ENCODE measurements at regions not wholly inside any gene's neighbourhood (a gene's known extent, or its start where the extent isn't known, plus 50 kb on each side); places are given as distances from the start of the nearest gene placed in this dataset.
"Not testable (repeated sequence)": the region's sequence is repeated elsewhere in the genome, so short reads cannot be mapped to it uniquely, and the experiment has no call there.

DNA sequence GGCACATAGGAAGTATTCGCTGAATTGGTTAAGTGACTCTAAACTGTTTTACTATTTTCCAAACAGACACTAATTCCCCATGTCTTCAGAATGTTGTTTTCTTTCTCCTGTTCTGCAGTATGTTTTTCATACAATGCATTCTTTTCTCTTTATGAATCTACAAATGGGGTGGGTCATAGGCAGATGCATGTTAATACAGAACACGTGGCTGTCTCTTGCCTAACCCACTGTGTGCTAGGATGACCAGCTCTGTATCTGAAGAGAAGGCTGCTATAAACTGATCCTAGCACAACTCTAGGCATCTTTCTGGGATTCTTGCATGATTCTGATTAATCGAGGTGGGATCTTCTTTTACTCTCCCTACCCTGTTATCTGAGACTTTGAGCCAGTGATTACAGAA is 826.0 kb downstream of the PLCL1 start:
- no peak for DNase-seq
- no peaks in the 10 kb centered on the region for H3K9me3 Mint-ChIP-seq
- H3K27ac Mint-ChIP-seq: no peak overlapping the region
- H3K4me3 Mint-ChIP-seq: no peak overlapping the region
- H3K36me3 Mint-ChIP-seq: no peaks in the 10 kb centered on the region
- H3K4me1 Mint-ChIP-seq: no peaks in the 10 kb centered on the region
- CTCF ChIA-PET: no interaction called here
- no peaks in the 10 kb centered on the region for H3K27me3 Mint-ChIP-seq

DNA sequence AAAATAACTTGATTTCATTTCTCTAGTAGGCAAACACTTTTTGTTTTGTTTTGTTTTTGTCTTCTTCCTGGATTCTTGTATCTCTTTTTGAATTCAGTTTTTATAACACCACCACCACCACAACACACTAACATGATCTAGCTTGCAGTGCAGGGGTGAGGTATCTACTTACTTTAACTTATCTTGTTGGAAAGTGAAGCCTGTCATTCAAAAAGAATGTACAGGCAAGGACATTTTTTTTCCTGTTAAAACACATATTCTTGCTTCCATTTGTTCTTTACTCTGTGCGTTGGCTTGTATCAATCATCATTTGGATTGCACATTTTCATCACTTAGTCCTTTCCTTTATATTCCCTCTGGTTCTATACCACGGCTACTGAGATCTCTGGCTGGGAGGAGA is 824.2 kb downstream of the PLCL1 start:
- no peak overlapping the region for H3K27ac Mint-ChIP-seq
- no peak for DNase-seq
- no peaks in the 10 kb centered on the region for H3K9me3 Mint-ChIP-seq
- CTCF ChIA-PET: no interaction called here
- H3K4me3 Mint-ChIP-seq: no peak overlapping the region
- H3K27me3 Mint-ChIP-seq: no peaks in the 10 kb centered on the region
- no peaks in the 10 kb centered on the region for H3K36me3 Mint-ChIP-seq
- H3K4me1 Mint-ChIP-seq: no peaks in the 10 kb centered on the region

DNA sequence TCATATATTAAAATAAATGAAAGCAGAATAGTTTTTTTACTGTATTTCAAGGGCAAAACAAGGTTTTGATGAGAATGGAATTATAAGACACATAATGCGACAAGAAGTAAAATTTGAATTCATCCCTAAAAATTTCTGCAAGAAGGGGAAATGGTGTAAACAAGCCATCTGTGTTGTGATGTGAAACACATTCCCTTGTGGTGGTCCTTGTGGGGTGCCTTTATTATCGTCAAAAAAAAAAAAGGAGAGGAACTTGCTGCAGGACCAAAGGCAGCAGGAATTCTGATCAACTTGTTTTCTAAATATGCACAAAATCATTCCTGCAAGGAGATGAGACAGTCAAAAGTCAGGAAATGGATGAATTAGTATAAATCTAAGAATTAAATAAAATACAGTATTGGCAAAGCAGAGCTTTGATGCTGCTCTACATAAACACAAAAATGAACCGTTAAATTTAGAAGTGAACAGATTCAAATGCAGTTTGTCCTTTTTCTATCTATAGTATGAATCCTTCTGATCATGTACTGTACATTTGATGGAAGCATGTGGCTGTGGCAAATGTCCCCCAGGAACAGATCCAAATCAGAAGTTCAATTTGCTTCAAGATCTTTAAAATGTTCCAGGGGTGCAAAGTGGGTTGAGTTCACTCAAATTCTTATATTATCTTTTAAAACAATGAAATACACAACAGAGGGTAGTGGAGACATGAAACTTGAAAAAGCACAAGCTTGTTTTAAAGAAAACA is 818.8 kb downstream of the PLCL1 start:
- CTCF ChIA-PET: no interaction called here
- Mint-ChIP-seq H3K9me3 (no peaks in the 10 kb centered on the region), H3K27me3 (no peaks in the 10 kb centered on the region), H3K4me1 (no peaks in the 10 kb centered on the region), H3K36me3 (no peaks in the 10 kb centered on the region), H3K4me3 (no peak overlapping the region), H3K27ac (no peak overlapping the region)
- no peak for DNase-seq

- Mint-ChIP-seq H3K4me3 (no peak overlapping the region), H3K27ac (no peak overlapping the region), H3K9me3 (no peaks in the 10 kb centered on the region), H3K36me3 (no peaks in the 10 kb centered on the region), H3K4me1 (peaks cover 4% of the 10 kb centered on the region), H3K27me3 (no peaks in the 10 kb centered on the region)
- DNase-seq: no peak
- CTCF ChIA-PET: no interaction called here
Observed at GRCh38 chr2:198615972-198616371, 811.6 kb downstream of the PLCL1 start.

DNA sequence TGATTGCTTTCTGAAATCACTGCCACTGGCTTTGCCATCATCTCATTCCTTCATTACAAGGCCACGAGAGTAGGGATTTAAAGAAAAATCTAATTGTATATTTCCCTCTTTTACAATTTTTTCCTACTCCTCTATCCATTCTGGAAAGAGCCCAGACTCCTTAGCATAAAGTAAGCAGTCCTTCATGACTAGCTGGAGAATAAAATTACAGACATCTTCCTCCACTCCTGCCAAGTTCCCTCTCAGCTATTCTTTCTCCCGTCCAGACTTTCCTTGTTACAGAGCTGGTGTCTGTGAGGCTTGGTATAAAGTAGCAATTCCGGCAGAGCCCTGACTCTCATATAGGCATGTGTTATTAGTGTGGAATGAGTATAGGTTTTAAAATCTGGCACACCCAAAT is 806.8 kb downstream of the PLCL1 start:
- Mint-ChIP-seq H3K27ac (no peak overlapping the region), H3K4me1 (peaks cover 3% of the 10 kb centered on the region), H3K4me3 (no peak overlapping the region), H3K27me3 (no peaks in the 10 kb centered on the region), H3K36me3 (no peaks in the 10 kb centered on the region), H3K9me3 (no peaks in the 10 kb centered on the region)
- CTCF ChIA-PET: no interaction called here
- no peak for DNase-seq

GRCh38 chr2:198604599-198604998 is 800.2 kb downstream of the PLCL1 start:
- CTCF ChIA-PET: no interaction called here

DNA sequence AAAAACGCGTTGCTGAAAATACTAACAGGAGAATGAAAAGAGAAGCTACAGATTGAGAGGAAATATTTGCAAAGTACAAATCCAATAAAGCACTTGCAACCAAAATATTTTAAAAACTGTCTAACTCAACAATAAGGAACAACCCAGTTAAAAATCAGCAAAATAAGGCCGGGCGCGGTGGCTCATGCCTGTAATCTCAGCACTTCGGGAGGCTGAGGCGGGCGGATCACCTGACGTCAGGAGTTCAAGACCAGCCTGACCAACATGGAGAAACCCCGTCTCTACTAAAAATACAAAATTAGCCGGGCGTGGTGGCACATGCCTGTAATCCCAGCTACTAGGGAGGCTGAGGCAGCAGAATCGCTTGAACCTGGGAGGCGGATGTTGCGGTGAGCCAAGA is 798.6 kb downstream of the PLCL1 start:
- CTCF ChIA-PET, H3K4me3 Mint-ChIP-seq, DNase-seq, H3K9me3 Mint-ChIP-seq, H3K27me3 Mint-ChIP-seq, H3K36me3 Mint-ChIP-seq, H3K27ac Mint-ChIP-seq, H3K4me1 Mint-ChIP-seq: not testable (repeated sequence)

More at GRCh38 chr2:198604599-198604998, 800.2 kb downstream of the PLCL1 start:
- no peak for DNase-seq
- Mint-ChIP-seq H3K36me3 (no peaks in the 10 kb centered on the region), H3K27ac (no peak overlapping the region), H3K4me1 (no peaks in the 10 kb centered on the region), H3K27me3 (no peaks in the 10 kb centered on the region), H3K9me3 (no peaks in the 10 kb centered on the region), H3K4me3 (no peak overlapping the region)

- Mint-ChIP-seq H3K4me3 (no peak overlapping the region), H3K4me1 (no peaks in the 10 kb centered on the region), H3K36me3 (no peaks in the 10 kb centered on the region), H3K27ac (no peak overlapping the region), H3K27me3 (no peaks in the 10 kb centered on the region), H3K9me3 (no peaks in the 10 kb centered on the region)
- CTCF ChIA-PET: no interaction called here
- DNase-seq: no peak
Observed at GRCh38 chr2:198597648-198598047, 793.3 kb downstream of the PLCL1 start.

DNA sequence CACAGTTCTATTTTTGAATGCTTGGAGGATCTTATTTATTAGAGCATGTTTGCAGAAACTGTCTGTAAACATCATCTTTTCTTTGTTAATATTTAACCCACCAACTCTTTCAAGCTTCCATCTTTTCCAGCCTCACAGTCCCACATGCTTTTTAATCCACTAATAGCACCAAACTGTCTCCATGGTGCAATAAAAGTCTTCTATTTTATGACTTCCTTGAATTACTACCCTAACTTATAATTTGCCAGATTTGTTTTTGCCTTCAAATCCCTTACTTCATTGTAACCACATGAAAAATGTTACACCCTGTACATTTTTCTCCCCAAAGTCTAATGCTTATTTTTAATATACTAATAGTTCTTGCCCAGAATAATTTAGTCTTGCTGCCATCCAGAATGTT is 792.6 kb downstream of the PLCL1 start:
- DNase-seq: no peak
- no peaks in the 10 kb centered on the region for H3K9me3 Mint-ChIP-seq
- no peak overlapping the region for H3K27ac Mint-ChIP-seq
- no peak overlapping the region for H3K4me3 Mint-ChIP-seq
- H3K36me3 Mint-ChIP-seq: no peaks in the 10 kb centered on the region
- no peaks in the 10 kb centered on the region for H3K27me3 Mint-ChIP-seq
- H3K4me1 Mint-ChIP-seq: no peaks in the 10 kb centered on the region
- CTCF ChIA-PET: no interaction called here

DNA sequence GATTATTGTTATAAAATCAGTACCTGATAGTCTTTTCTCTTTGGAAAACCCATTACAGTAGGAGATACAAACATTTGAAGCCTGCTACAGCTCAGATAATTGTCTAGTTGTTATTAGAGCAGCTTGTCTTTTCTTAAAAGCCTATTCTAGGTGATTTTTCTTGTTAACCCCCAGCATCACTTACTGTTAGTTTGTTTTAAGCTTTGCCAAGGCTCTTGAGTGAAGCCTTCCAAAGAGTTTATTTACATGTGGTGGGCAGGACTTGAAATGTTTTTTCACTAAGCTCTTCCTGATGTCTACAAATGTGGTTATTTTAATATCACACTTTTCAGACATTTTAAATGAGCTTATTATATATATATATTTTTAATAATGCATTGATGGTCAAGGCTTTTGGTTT is 791.3 kb downstream of the PLCL1 start:
- Mint-ChIP-seq H3K27me3 (no peaks in the 10 kb centered on the region), H3K36me3 (no peaks in the 10 kb centered on the region), H3K4me1 (no peaks in the 10 kb centered on the region), H3K27ac (no peak overlapping the region), H3K4me3 (no peak overlapping the region), H3K9me3 (no peaks in the 10 kb centered on the region)
- no peak for DNase-seq
- CTCF ChIA-PET: no interaction called here

DNA sequence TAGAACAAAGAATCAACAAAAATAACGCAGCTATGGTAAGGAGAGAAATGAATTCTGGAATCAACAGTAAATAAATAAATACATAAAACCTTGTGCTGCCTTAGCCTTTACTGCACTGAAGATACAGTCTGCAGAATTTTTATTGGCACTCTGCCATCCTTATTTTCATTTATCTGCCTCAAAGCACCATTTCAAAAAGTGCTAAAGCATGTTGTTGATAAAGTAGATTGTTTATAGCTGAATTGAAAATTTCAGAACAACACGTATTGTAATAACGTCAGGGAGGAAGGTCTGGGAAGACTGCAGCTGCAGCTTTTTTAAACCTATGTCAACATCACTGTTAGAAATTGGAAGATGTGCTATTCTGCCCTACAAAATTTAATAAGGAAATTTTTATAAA is 787.2 kb downstream of the PLCL1 start:
- Mint-ChIP-seq H3K9me3 (no peaks in the 10 kb centered on the region), H3K4me3 (no peak overlapping the region), H3K36me3 (no peaks in the 10 kb centered on the region), H3K4me1 (no peaks in the 10 kb centered on the region), H3K27me3 (no peaks in the 10 kb centered on the region), H3K27ac (no peak overlapping the region)
- CTCF ChIA-PET: no interaction called here
- no peak for DNase-seq

DNA sequence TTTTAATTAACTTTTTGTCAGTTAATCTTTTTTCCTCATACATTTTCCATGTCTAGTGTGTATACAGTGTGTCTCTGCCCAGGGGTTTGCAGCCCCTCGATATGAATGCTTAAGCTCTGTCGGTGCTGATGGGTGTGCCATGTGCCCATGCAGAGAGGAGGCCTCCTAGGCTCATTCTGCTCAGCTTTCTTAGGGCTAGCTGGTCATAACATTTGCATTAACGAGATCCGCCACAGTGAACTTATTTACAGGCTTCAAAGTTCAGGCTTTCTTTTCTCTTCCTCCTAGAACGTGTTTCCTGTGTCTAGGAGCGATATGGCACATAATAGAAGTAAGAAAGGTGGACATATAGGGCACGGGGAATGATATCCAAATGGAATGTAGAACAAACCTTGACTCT is 783.3 kb downstream of the PLCL1 start:
- no peaks in the 10 kb centered on the region for H3K4me1 Mint-ChIP-seq
- no peak for DNase-seq
- no peak overlapping the region for H3K4me3 Mint-ChIP-seq
- CTCF ChIA-PET: no interaction called here
- H3K9me3 Mint-ChIP-seq: no peaks in the 10 kb centered on the region
- no peak overlapping the region for H3K27ac Mint-ChIP-seq
- H3K36me3 Mint-ChIP-seq: no peaks in the 10 kb centered on the region
- no peaks in the 10 kb centered on the region for H3K27me3 Mint-ChIP-seq

GRCh38 chr2:198587240-198587639 is 782.8 kb downstream of the PLCL1 start:
- CTCF ChIA-PET: no interaction called here
- Mint-ChIP-seq H3K9me3 (no peaks in the 10 kb centered on the region), H3K36me3 (no peaks in the 10 kb centered on the region), H3K4me3 (no peak overlapping the region), H3K27ac (no peak overlapping the region), H3K27me3 (no peaks in the 10 kb centered on the region), H3K4me1 (no peaks in the 10 kb centered on the region)
- no peak for DNase-seq

DNA sequence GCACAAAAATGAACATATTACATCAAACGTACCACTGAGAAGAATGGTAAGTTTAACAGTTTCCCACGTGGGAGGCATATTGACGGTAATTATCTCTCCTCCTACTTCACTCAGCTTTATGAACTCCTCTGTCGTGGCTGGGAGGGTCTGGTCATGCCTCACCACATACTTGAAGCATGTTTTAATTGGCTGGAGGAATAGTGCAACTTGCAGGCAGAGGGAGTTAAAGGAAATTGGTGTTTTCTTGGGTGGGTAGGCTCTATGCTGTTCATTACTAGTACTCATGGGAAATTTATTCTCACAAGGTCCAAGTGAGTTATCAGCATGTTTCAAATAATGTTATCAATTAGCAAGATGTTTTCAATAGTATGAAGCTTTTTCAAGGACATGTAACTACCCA is 767.0 kb downstream of the PLCL1 start:
- no peak overlapping the region for H3K4me3 Mint-ChIP-seq
- no peak overlapping the region for H3K27ac Mint-ChIP-seq
- H3K4me1 Mint-ChIP-seq: no peaks in the 10 kb centered on the region
- no peaks in the 10 kb centered on the region for H3K27me3 Mint-ChIP-seq
- no peak for DNase-seq
- no peaks in the 10 kb centered on the region for H3K9me3 Mint-ChIP-seq
- CTCF ChIA-PET: no interaction called here
- no peaks in the 10 kb centered on the region for H3K36me3 Mint-ChIP-seq

- H3K27me3 Mint-ChIP-seq: no peaks in the 10 kb centered on the region
- H3K27ac Mint-ChIP-seq: no peak overlapping the region
- no peaks in the 10 kb centered on the region for H3K4me1 Mint-ChIP-seq
- H3K4me3 Mint-ChIP-seq: no peak overlapping the region
- CTCF ChIA-PET: no interaction called here
- no peaks in the 10 kb centered on the region for H3K36me3 Mint-ChIP-seq
- no peak for DNase-seq
- H3K9me3 Mint-ChIP-seq: peaks cover 5% of the 10 kb centered on the region
Observed at GRCh38 chr2:198558176-198558575, 753.8 kb downstream of the PLCL1 start.

DNA sequence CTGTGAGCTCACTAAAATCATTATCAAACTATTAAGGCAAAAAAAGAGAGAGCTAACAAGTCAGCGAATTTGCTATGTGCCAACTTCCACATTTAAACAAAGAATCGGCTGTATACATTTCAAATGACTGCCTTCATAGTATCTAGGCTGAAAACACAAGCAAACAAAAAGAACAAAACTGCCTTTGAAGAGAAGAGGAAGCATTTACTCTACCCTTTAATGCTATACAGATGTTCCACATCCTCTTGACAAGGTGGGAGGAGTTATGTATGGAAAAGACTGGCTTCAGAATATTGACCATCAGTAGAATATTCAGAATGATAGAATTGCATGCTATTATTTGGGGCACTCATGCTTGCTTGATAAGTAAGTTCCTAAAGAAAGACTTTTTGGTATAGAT is 741.7 kb downstream of the PLCL1 start:
- Mint-ChIP-seq H3K9me3 (no peaks in the 10 kb centered on the region), H3K36me3 (no peaks in the 10 kb centered on the region), H3K4me3 (no peak overlapping the region), H3K27me3 (no peaks in the 10 kb centered on the region), H3K4me1 (no peaks in the 10 kb centered on the region), H3K27ac (no peak overlapping the region)
- CTCF ChIA-PET: no interaction called here
- no peak for DNase-seq

All from activated naive CD4-positive, alpha-beta T cell treated with anti-CD3 and anti-CD28 coated beads, Interleukin-2, amount 10 ng/mL, durations not matched to agents 7 days and 5 days (primary cell).